ENCODE measurements at regions not wholly inside any gene's neighbourhood (a gene's known extent, or its start where the extent isn't known, plus 50 kb on each side); places are given as distances from the start of the nearest gene placed in this dataset.

GRCh38 chr2:239731422-239731821 lies 293.7 kb downstream of the NDUFA10 start:
- 0% methylated on average over 8 of the region's 10 CpGs for WGBS (ENCODE audit: insufficient coverage, low coverage, missing lambda C conversion rate)
- in situ Hi-C loops (cut with MboI): no loop called here
- H3K27ac ChIP-seq (ENCODE audit: extremely low read depth, low read depth, low read length): no peak overlapping the region
- H2AFZ ChIP-seq (ENCODE audit: low read depth, low read length): no peak overlapping the region
- ChIA-PET CTCF (ENCODE audit: low intra/inter-chr PET ratio) (no interaction called here), POLR2A (no interaction called here)
- no peaks in the 10 kb centered on the region for H3K79me2 ChIP-seq (ENCODE audit: control insufficient read depth, insufficient read depth, low read length)
- FAIRE-seq (no peak), DNase-seq (ENCODE audit: extremely low read depth in 1 of 4, low spot score in 3 of 4) (no peak), ATAC-seq (peak; percentile 48; the same call in 1 of the 3 replicates)
- no peaks in the 10 kb centered on the region for H3K9me3 ChIP-seq (replicated peaks; ENCODE audit: control insufficient read depth, insufficient read depth, low read depth, low read length)
- H3K4me3 ChIP-seq: no peak overlapping the region
- intact Hi-C loops (cut with micrococcal nuclease): no loop called here
- no peaks in the 10 kb centered on the region for H4K20me1 ChIP-seq (replicated peaks; ENCODE audit: control insufficient read depth, insufficient read depth, low read length)
- no peak overlapping the region for H3K4me2 ChIP-seq (ENCODE audit: insufficient read depth, low read length)
- BruUV-seq (replicated peaks): no TSS peak
- no peaks in the 10 kb centered on the region for H3K9me1 ChIP-seq (ENCODE audit: control insufficient read depth, insufficient read depth, low read length)
- peaks cover 0 to 27% of the 10 kb centered on the region in 2 experiments; a peak in 3 of 5 replicates for H3K27me3 ChIP-seq (ENCODE audit: control insufficient read depth in 2 of 2, insufficient read depth in 2 of 2, low read length in 2 of 2)
- TF ChIP-seq NR2C2 (CRISPR knock-in tag; IDR thresholded peaks at IDR 0.05) (no peak), NR2C2 (tag; IDR thresholded peaks at IDR 0.05) (no peak), CTCF (IDR thresholded peaks at IDR 0.05 in 2 of 3, conservative IDR thresholded peaks at IDR 0.05 in 1 of 3; ENCODE audit: insufficient read depth in 2 of 3, low read depth in 1 of 3, low read length in 3 of 3) (0 out of 6 replicates have a peak, but pooled peaks of 2 of the 3 experiments have one; percentile 9 to 38)
- no peaks in the 10 kb centered on the region for H3K36me3 ChIP-seq (ENCODE audit: control insufficient read depth, insufficient read depth, low read length)
- no peak overlapping the region for H3K9ac ChIP-seq (ENCODE audit: insufficient read depth in 1 of 2, low read depth in 2 of 2, low read length in 2 of 2)
- H3K4me1 ChIP-seq (replicated peaks in 1 of 2; ENCODE audit: control insufficient read depth in 2 of 2, insufficient read depth in 2 of 2, low read length in 2 of 2): no peaks in the 10 kb centered on the region; a peak in 1 of 5 replicates

GRCh38 chr2:239730897-239731296 lies 294.2 kb downstream of the NDUFA10 start:
- intact Hi-C loops (cut with micrococcal nuclease): no loop called here
- WGBS (ENCODE audit: insufficient coverage, low coverage, missing lambda C conversion rate): 4% methylated on average over 5 of the region's 8 CpGs
- TF ChIP-seq TEAD2 (tag; IDR thresholded peaks at IDR 0.05) (no peak), MAX (CRISPR knock-in tag; IDR thresholded peaks at IDR 0.05) (no peak), HNRNPLL (IDR thresholded peaks at IDR 0.05; ENCODE audit: low read depth, low read length, poor library complexity, severe bottlenecking) (no peak), BACH1 (tag; IDR thresholded peaks at IDR 0.05) (no peak), GMEB1 (CRISPR knock-in tag; IDR thresholded peaks at IDR 0.05) (no peak)

More at GRCh38 chr2:239730897-239731296, 294.2 kb downstream of the NDUFA10 start:
- H3K4me2 ChIP-seq (ENCODE audit: insufficient read depth, low read length): no peak overlapping the region
- ChIA-PET POLR2A (no interaction called here), CTCF (ENCODE audit: low intra/inter-chr PET ratio) (no interaction called here)
- H3K27me3 ChIP-seq (ENCODE audit: control insufficient read depth in 2 of 2, insufficient read depth in 2 of 2, low read length in 2 of 2): peaks cover 0 to 33% of the 10 kb centered on the region in 2 experiments; a peak in 3 of 5 replicates
- no peak overlapping the region for H2AFZ ChIP-seq (ENCODE audit: low read depth, low read length)
- H3K36me3 ChIP-seq (ENCODE audit: control insufficient read depth, insufficient read depth, low read length): no peaks in the 10 kb centered on the region
- in situ Hi-C loops (cut with MboI): no loop called here
- H3K9me3 ChIP-seq (replicated peaks; ENCODE audit: control insufficient read depth, insufficient read depth, low read depth, low read length): no peaks in the 10 kb centered on the region
- ATAC-seq (no peak), DNase-seq (ENCODE audit: extremely low read depth in 1 of 4, low spot score in 3 of 4) (no peak), FAIRE-seq (no peak)
- no peak overlapping the region for H3K9ac ChIP-seq (ENCODE audit: insufficient read depth in 1 of 2, low read depth in 2 of 2, low read length in 2 of 2)
- no TSS peak for BruUV-seq (replicated peaks)
- no peaks in the 10 kb centered on the region for H3K9me1 ChIP-seq (ENCODE audit: control insufficient read depth, insufficient read depth, low read length)
- no peak overlapping the region for H3K27ac ChIP-seq (ENCODE audit: extremely low read depth, low read depth, low read length)
- no peak overlapping the region for H3K4me3 ChIP-seq
- no peaks in the 10 kb centered on the region; a peak in 1 of 5 replicates for H3K4me1 ChIP-seq (replicated peaks in 1 of 2; ENCODE audit: control insufficient read depth in 2 of 2, insufficient read depth in 2 of 2, low read length in 2 of 2)
- no peaks in the 10 kb centered on the region for H4K20me1 ChIP-seq (replicated peaks; ENCODE audit: control insufficient read depth, insufficient read depth, low read length)
- H3K79me2 ChIP-seq (ENCODE audit: control insufficient read depth, insufficient read depth, low read length): no peaks in the 10 kb centered on the region
